HG03066 (cell line): ENCODE measurements at regions not wholly inside any gene's neighbourhood (a gene's known extent, or its start where the extent isn't known, plus 50 kb on each side); places are given as distances from the start of the nearest gene placed in this dataset.
"Not testable (repeated sequence)": the region's sequence is repeated elsewhere in the genome, so short reads cannot be mapped to it uniquely, and the experiment has no call there.

Experiments
- ATAC-seq: cut with Tn5 transposase; IDR thresholded peaks from one replicate; pipeline ENCODE4 v1.9.1; 2021; ENCODE audit warnings: low read depth; ENCODE audit not compliant: unreplicated experiment

GRCh38 chrX:38937400-38937799 lies 136.1 kb downstream of the MID1IP1 start:
- no peak for ATAC-seq

GRCh38 chrX:38937926-38938325 lies 136.7 kb downstream of the MID1IP1 start:
- ATAC-seq: no peak

- ATAC-seq: no peak
Observed at GRCh38 chrX:38939067-38939466, 137.8 kb downstream of the MID1IP1 start.

GRCh38 chrX:38940547-38940946 lies 139.3 kb downstream of the MID1IP1 start:
- no peak for ATAC-seq

- ATAC-seq: no peak
Observed at GRCh38 chrX:38941675-38942074, 140.4 kb downstream of the MID1IP1 start.

- no peak for ATAC-seq
Observed at GRCh38 chrX:38943120-38943519, 141.9 kb downstream of the MID1IP1 start.

GRCh38 chrX:38948046-38948445 lies 146.8 kb downstream of the MID1IP1 start:
- no peak for ATAC-seq

GRCh38 chrX:38954520-38954919 lies 153.3 kb downstream of the MID1IP1 start:
- no peak for ATAC-seq

GRCh38 chrX:38959736-38960135 lies 158.5 kb downstream of the MID1IP1 start:
- no peak for ATAC-seq

GRCh38 chrX:38960137-38960536 lies 158.9 kb downstream of the MID1IP1 start:
- ATAC-seq: no peak

- no peak for ATAC-seq
Observed at GRCh38 chrX:38961936-38962335, 160.7 kb downstream of the MID1IP1 start.

GRCh38 chrX:38963244-38963643 lies 162.0 kb downstream of the MID1IP1 start:
- ATAC-seq: not testable (repeated sequence)

- ATAC-seq: no peak
Observed at GRCh38 chrX:38965888-38966287, 164.6 kb downstream of the MID1IP1 start.

GRCh38 chrX:38968344-38969216 lies 167.3 kb downstream of the MID1IP1 start:
- no peak for ATAC-seq

GRCh38 chrX:38970074-38970473 lies 168.8 kb downstream of the MID1IP1 start:
- no peak for ATAC-seq

GRCh38 chrX:38970845-38971244 lies 169.6 kb downstream of the MID1IP1 start:
- no peak for ATAC-seq

GRCh38 chrX:38973322-38973721 lies 172.1 kb downstream of the MID1IP1 start:
- no peak for ATAC-seq

GRCh38 chrX:38974542-38974941 lies 173.3 kb downstream of the MID1IP1 start:
- no peak for ATAC-seq

- ATAC-seq: no peak
Observed at GRCh38 chrX:38975368-38975942, 174.2 kb downstream of the MID1IP1 start.

GRCh38 chrX:38982370-38982769 lies 181.1 kb downstream of the MID1IP1 start:
- no peak for ATAC-seq

GRCh38 chrX:38982843-38983242 lies 181.6 kb downstream of the MID1IP1 start:
- no peak for ATAC-seq

GRCh38 chrX:38985375-38985774 lies 184.1 kb downstream of the MID1IP1 start:
- ATAC-seq: no peak
